Lung (tissue), 11 donors: ENCODE measurements at regions not wholly inside any gene's neighbourhood (a gene's known extent, or its start where the extent isn't known, plus 50 kb on each side); places are given as distances from the start of the nearest gene placed in this dataset.

Experiments
- ATAC-seq: fragments of 200-7000 bp; cut with Tn5 transposase; one replicate; pipeline ENCODE4 v1.9.1; 2020; ENCODE audit warnings: moderate number of reproducible peaks; ENCODE audit not compliant: insufficient read depth, low FRiP score
- DNase-seq, 3 donors: peaks; one replicate each; pipeline ENCODE4 v3.0.0-alpha.2; 2013 to 2017
- H3K27ac ChIP-seq, 2 donors: one replicate each; pipeline ENCODE4 v1.5.1; 2013; ENCODE audit warnings: mild to moderate bottlenecking in 2 of 2, moderate library complexity in 2 of 2, control low read depth in 1 of 2, inconsistent platforms in 1 of 2, low read depth in 1 of 2, low read length in 1 of 2
- H3K27me3 ChIP-seq, 3 donors: one replicate each; pipeline ENCODE4 v1.5.1; 2013; ENCODE audit warnings: low read length in 2 of 3; ENCODE audit not compliant: control insufficient read depth in 3 of 3, insufficient read depth in 3 of 3
- H3K36me3 ChIP-seq, 4 donors: one replicate each; pipeline ENCODE4 v1.5.1; 2013; ENCODE audit warnings: low read length in 4 of 4, mild to moderate bottlenecking in 1 of 4, moderate library complexity in 1 of 4; ENCODE audit not compliant: control insufficient read depth in 4 of 4, insufficient read depth in 4 of 4
- H3K4me1 ChIP-seq, 5 donors: one replicate each; pipeline ENCODE4 v1.5.1; 2013; ENCODE audit warnings: low read length in 5 of 5, mild to moderate bottlenecking in 2 of 5, moderate library complexity in 1 of 5; ENCODE audit not compliant: control insufficient read depth in 5 of 5, insufficient read depth in 5 of 5
- H3K4me3 ChIP-seq: one replicate; pipeline ENCODE4 v1.5.1; 2013; ENCODE audit warnings: mild to moderate bottlenecking, control low read depth, moderate library complexity
- H3K9ac ChIP-seq, 2 donors: one replicate each; pipeline ENCODE4 v1.5.1; 2013; ENCODE audit warnings: low read length in 2 of 2, control low read depth in 1 of 2; ENCODE audit not compliant: insufficient read depth in 1 of 2
- H3K9me3 ChIP-seq, 4 donors: one replicate each; pipeline ENCODE4 v1.5.1; 2013; ENCODE audit warnings: low read length in 3 of 4, mild to moderate bottlenecking in 1 of 4, moderate library complexity in 1 of 4; ENCODE audit not compliant: control insufficient read depth in 4 of 4, insufficient read depth in 3 of 4
- CTCF ChIP-seq: IDR thresholded peaks from 2 replicates; pipeline ENCODE4 v1.5.1; 2012; ENCODE audit warnings: mild to moderate bottlenecking; ENCODE audit errors: control extremely low read depth, extremely low read depth
- WGBS, 2 donors: extraction: QIAGEN DNeasy Blood & Tissue Kit; methylation state at CpG; one replicate each; pipeline ENCODE4 v1.1.7; 2013; 5-methylcytosine and 5-hydroxymethylcytosine counted together
- donor health status: control.
- donor health status: control.
- donor health status: Bipolar disorder and iron deficiency.
- donor health status: healthy.
- donor health status: DM: yes; HTN: yes; CAD: no.

- ATAC-seq (no peak), DNase-seq (no peak)
- H3K9ac ChIP-seq = no peak overlapping the region
- no peak overlapping the region for H3K27ac ChIP-seq
- H3K27me3 ChIP-seq = no peaks in the 10 kb centered on the region
- WGBS, 2 donors = 93 to 95% methylated on average over 5 of the region's 5 CpGs
- TF ChIP-seq CTCF = no peak
- no peaks in the 10 kb centered on the region for H3K4me1 ChIP-seq
- no peak overlapping the region for H3K4me3 ChIP-seq
- no peaks in the 10 kb centered on the region for H3K36me3 ChIP-seq
- no peaks in the 10 kb centered on the region for H3K9me3 ChIP-seq
Observed at GRCh38 chr13:105663182-105663581, 872.3 kb downstream of the EFNB2 start.

GRCh38 chr13:105660561-105660960 lies 874.9 kb downstream of the EFNB2 start:
- H3K4me1 ChIP-seq = no peaks in the 10 kb centered on the region
- no peak overlapping the region for H3K4me3 ChIP-seq
- H3K27me3 ChIP-seq = no peaks in the 10 kb centered on the region
- no peaks in the 10 kb centered on the region for H3K36me3 ChIP-seq
- H3K27ac ChIP-seq = no peak overlapping the region
- no peak overlapping the region for H3K9ac ChIP-seq
- DNase-seq (peak in 2 of 3 donors; percentile 12 to 20), ATAC-seq (no peak)
- TF ChIP-seq CTCF = no peak
- no peaks in the 10 kb centered on the region for H3K9me3 ChIP-seq
- WGBS, 2 donors = 63 to 81% methylated on average over 3 of the region's 3 CpGs

- H3K9me3 ChIP-seq = no peaks in the 10 kb centered on the region
- 87 to 93% methylated on average over 3 of the region's 3 CpGs for WGBS, 2 donors
Observed at GRCh38 chr13:105658431-105658830, 877.0 kb downstream of the EFNB2 start.

More at GRCh38 chr13:105658431-105658830, 877.0 kb downstream of the EFNB2 start:
- no peak for DNase-seq
- H3K27me3 ChIP-seq = no peaks in the 10 kb centered on the region
- no peak overlapping the region for H3K9ac ChIP-seq
- no peak overlapping the region for H3K27ac ChIP-seq
- TF ChIP-seq CTCF = no peak
- H3K36me3 ChIP-seq = no peaks in the 10 kb centered on the region
- ATAC-seq = no peak
- no peaks in the 10 kb centered on the region for H3K4me1 ChIP-seq
- no peak overlapping the region for H3K4me3 ChIP-seq
